MM.1S (cell line): ENCODE measurements at regions not wholly inside any gene's neighbourhood (a gene's known extent, or its start where the extent isn't known, plus 50 kb on each side); places are given as distances from the start of the nearest gene placed in this dataset.

ENCODE experiments used
- EZH2 ChIP-seq: fragments of 300-600 bp; sonication (generic); optimal IDR thresholded peaks from 2 replicates; pipeline ENCODE3; 2017; ENCODE audit warnings: low read depth, mild to moderate bottlenecking, antibody characterized with exemption, low read length, mixed read lengths
- TF ChIP-seq, protein P1 (sequence below): fragments of 300-600 bp; sonication (generic); IDR thresholded peaks from 2 replicates; pipeline ENCODE4 v1.5.1; 2016; ENCODE audit warnings: antibody characterized with exemption, low read length, mixed read lengths

DNA sequence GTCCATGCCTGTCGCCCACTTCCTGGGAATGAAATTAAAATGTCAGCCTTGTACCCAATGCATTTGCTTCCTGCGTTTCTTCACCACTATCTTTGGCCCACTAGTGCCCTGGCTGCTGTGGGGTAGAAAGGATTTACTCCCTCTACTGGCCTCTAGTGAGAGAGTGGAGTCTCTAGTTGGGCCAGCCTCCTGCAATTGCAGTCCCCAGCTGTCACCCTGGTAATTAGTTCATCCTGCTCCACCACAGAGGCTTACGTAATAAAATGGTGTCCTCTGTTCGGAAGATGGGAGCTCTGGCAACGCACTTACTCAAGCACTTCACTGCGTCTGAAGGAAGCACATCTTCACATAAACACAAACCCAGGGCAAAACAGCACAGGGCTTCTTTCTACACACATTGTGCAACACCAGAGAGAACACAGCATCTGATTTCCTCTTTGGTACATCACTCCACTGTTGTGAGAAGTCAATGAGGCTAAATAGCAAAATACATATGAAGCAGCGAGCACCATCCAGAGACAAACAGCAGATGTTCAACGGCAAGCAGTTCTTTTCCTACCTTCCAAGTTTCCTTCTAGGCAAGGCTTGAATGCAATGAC lies 274.6 kb downstream of the LRATD1 start:
- TF ChIP-seq EZH2 = no peak
- TF ChIP-seq, protein P1, sequence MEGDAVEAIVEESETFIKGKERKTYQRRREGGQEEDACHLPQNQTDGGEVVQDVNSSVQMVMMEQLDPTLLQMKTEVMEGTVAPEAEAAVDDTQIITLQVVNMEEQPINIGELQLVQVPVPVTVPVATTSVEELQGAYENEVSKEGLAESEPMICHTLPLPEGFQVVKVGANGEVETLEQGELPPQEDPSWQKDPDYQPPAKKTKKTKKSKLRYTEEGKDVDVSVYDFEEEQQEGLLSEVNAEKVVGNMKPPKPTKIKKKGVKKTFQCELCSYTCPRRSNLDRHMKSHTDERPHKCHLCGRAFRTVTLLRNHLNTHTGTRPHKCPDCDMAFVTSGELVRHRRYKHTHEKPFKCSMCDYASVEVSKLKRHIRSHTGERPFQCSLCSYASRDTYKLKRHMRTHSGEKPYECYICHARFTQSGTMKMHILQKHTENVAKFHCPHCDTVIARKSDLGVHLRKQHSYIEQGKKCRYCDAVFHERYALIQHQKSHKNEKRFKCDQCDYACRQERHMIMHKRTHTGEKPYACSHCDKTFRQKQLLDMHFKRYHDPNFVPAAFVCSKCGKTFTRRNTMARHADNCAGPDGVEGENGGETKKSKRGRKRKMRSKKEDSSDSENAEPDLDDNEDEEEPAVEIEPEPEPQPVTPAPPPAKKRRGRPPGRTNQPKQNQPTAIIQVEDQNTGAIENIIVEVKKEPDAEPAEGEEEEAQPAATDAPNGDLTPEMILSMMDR = no peak
